SK-N-SH (cell line): ENCODE measurements at regions not wholly inside any gene's neighbourhood (a gene's known extent, or its start where the extent isn't known, plus 50 kb on each side); places are given as distances from the start of the nearest gene placed in this dataset.

Experiments
- CTCF ChIA-PET: fragments of 300-600, 350-600 bp; formaldehyde crosslinking; extraction: SDS; loops from one replicate; lab custom pipeline; 2021; lab: Yijun Ruan, JAX
- POLR2A ChIA-PET: fragments of 350-600 bp; sonication (Branson Sonifier 250); formaldehyde crosslinking; extraction: SDS; loops from one replicate; lab custom pipeline; 2020; ENCODE audit warnings: antibody characterized with exemption, inconsistent platforms; lab: Yijun Ruan, JAX
- DNase-seq: peaks from one replicate; pipeline ENCODE4 v3.0.0; 2012
- H2AFZ ChIP-seq: fragments of 200-600 bp; sonication (generic); 2 replicates; pipeline ENCODE4 v1.8.1; 2016; ENCODE audit warnings: antibody characterized with exemption, mild to moderate bottlenecking, low read depth
- H3F3A ChIP-seq: fragments of 200-600 bp; sonication (generic); replicated peaks from 2 replicates; pipeline ENCODE3; 2016; ENCODE audit warnings: antibody characterized with exemption, mild to moderate bottlenecking; ENCODE audit not compliant: insufficient read depth
- H3K27ac ChIP-seq, 2 experiments: fragments of 200-500 bp in 1 of 2; fragments of 200-600 bp in 1 of 2; sonication (Bioruptor generic) in 1 of 2; sonication (generic), shearing (Covaris generic) in 1 of 2; 2 replicates each; pipeline versions ENCODE4 v1.5.1 to v1.6.1; 2014 to 2016; ENCODE audit warnings: low read depth in 2 of 2, inconsistent platforms in 1 of 2, low read length in 1 of 2, mild to moderate bottlenecking in 1 of 2, mixed read lengths in 1 of 2
- H3K27me3 ChIP-seq: fragments of 200-600 bp; sonication (generic), shearing (Covaris generic); 2 replicates; pipeline ENCODE4 v1.6.1; 2016; ENCODE audit warnings: mixed run types; ENCODE audit not compliant: insufficient read depth
- H3K36me3 ChIP-seq, 2 experiments: fragments of 200-500 bp in 1 of 2; fragments of 200-600 bp in 1 of 2; sonication (Bioruptor generic) in 1 of 2; sonication (generic) in 1 of 2; replicated peaks in 1 of 2; 2 replicates each; pipeline versions ENCODE3 to v1.5.1; 2014 to 2016; ENCODE audit warnings: low read length in 1 of 2, mild to moderate bottlenecking in 1 of 2; ENCODE audit not compliant: insufficient read depth in 2 of 2, control insufficient read depth in 1 of 2
- H3K4me1 ChIP-seq, 2 experiments: fragments of 200-500 bp in 1 of 2; fragments of 200-600 bp in 1 of 2; sonication (Bioruptor generic) in 1 of 2; sonication (generic), shearing (Covaris generic) in 1 of 2; 2 replicates each; pipeline versions ENCODE4 v1.5.1 to v1.6.1; 2014 to 2016; ENCODE audit warnings: low read depth in 1 of 2, low read length in 1 of 2, mixed run types in 1 of 2; ENCODE audit not compliant: insufficient read depth in 2 of 2, control insufficient read depth in 1 of 2
- H3K4me2 ChIP-seq: fragments of 200-600 bp; sonication (generic), shearing (Covaris generic); 2 replicates; pipeline ENCODE4 v1.6.1; 2017; ENCODE audit warnings: mixed run types
- H3K4me3 ChIP-seq, 2 experiments: fragments of 200-500 bp in 1 of 2; fragments of 200-600 bp in 1 of 2; sonication (Bioruptor generic) in 1 of 2; sonication (generic), shearing (Covaris generic) in 1 of 2; 2 replicates each; pipeline versions ENCODE4 v1.5.1 to v1.8.1; 2014 to 2016; ENCODE audit warnings: low read depth in 2 of 2, inconsistent platforms in 1 of 2, low read length in 1 of 2, mild to moderate bottlenecking in 1 of 2, mixed read lengths in 1 of 2, moderate library complexity in 1 of 2
- H3K79me2 ChIP-seq: fragments of 200-600 bp; sonication (generic); 2 replicates; pipeline ENCODE4 v1.8.1; 2017; ENCODE audit warnings: mild to moderate bottlenecking; ENCODE audit not compliant: insufficient read depth
- H3K9ac ChIP-seq: fragments of 200-600 bp; sonication (generic); 2 replicates; pipeline ENCODE4 v1.6.1; 2017; ENCODE audit warnings: mixed run types
- H3K9me2 ChIP-seq: fragments of 200-600 bp; sonication (generic); 2 replicates; pipeline ENCODE4 v1.6.1; 2017; ENCODE audit warnings: mixed run types
- H3K9me3 ChIP-seq: fragments of 200-600 bp; sonication (generic); 2 replicates; pipeline ENCODE4 v1.6.1; 2017; ENCODE audit warnings: mixed run types, mild to moderate bottlenecking, moderate library complexity
- H4K20me1 ChIP-seq: fragments of 200-600 bp; sonication (generic); 2 replicates; pipeline ENCODE4 v1.6.1; 2017; ENCODE audit warnings: mild to moderate bottlenecking, mixed run types; ENCODE audit not compliant: insufficient read depth
- CHD2 ChIP-seq: fragments of 150-350 bp; IDR thresholded peaks from 2 replicates; pipeline ENCODE4 v1.6.1; 2018; ENCODE audit warnings: low read length; ENCODE audit not compliant: partially characterized antibody
- CTCF ChIP-seq: fragments of 200-600 bp; sonication (generic); IDR thresholded peaks from 2 replicates; pipeline ENCODE4 v1.6.1; 2017; ENCODE audit warnings: antibody characterized with exemption, mild to moderate bottlenecking, moderate library complexity
- FOSL2 ChIP-seq: IDR thresholded peaks from 2 replicates; pipeline ENCODE4 v1.4.0; 2012; ENCODE audit warnings: low read depth, mild to moderate bottlenecking, moderate library complexity, borderline replicate concordance
- GABPA ChIP-seq: IDR thresholded peaks from 2 replicates; pipeline ENCODE4 v1.4.0; 2012; ENCODE audit warnings: low read depth, mild to moderate bottlenecking
- GATA2 ChIP-seq: sonication (generic); formaldehyde crosslinking; IDR thresholded peaks from 2 replicates; pipeline ENCODE4 v1.5.0; 2020; ENCODE audit warnings: mild to moderate bottlenecking, missing genetic modification reagents
- IRF3 ChIP-seq: fragments of 150-350 bp; IDR thresholded peaks from 2 replicates; pipeline ENCODE4 v1.6.1; 2016; ENCODE audit warnings: mild to moderate bottlenecking, low read depth, low read length
- JUND ChIP-seq: IDR thresholded peaks from 2 replicates; pipeline ENCODE4 v1.4.0; 2012
- MAX ChIP-seq: IDR thresholded peaks from 2 replicates; pipeline ENCODE4 v1.4.0; 2012; ENCODE audit warnings: low read depth
- MEF2A ChIP-seq: IDR thresholded peaks from 2 replicates; pipeline ENCODE4 v1.4.0; 2012; ENCODE audit warnings: low read depth, borderline replicate concordance
- MXI1 ChIP-seq: IDR thresholded peaks from 2 replicates; pipeline ENCODE4 v1.6.1; 2012; ENCODE audit warnings: mild to moderate bottlenecking, low read depth, low read length, improper control_type of control experiment
- NFIC ChIP-seq: IDR thresholded peaks from 2 replicates; pipeline ENCODE4 v1.4.0; 2012; ENCODE audit warnings: borderline replicate concordance
- NRF1 ChIP-seq: IDR thresholded peaks from 2 replicates; pipeline ENCODE4 v1.6.1; 2012; ENCODE audit warnings: low read depth, mild to moderate bottlenecking, low read length
- RAD21 ChIP-seq: IDR thresholded peaks from 2 replicates; pipeline ENCODE4 v1.6.1; 2012; ENCODE audit warnings: mild to moderate bottlenecking, low read length
- RFX5 ChIP-seq: IDR thresholded peaks from 2 replicates; pipeline ENCODE4 v1.6.1; 2012; ENCODE audit warnings: mild to moderate bottlenecking, improper control_type of control experiment, low read length
- RXRA ChIP-seq: IDR thresholded peaks from 2 replicates; pipeline ENCODE4 v1.4.0; 2012; ENCODE audit warnings: low read depth, mild to moderate bottlenecking, borderline replicate concordance
- TCF12 ChIP-seq: IDR thresholded peaks from 2 replicates; pipeline ENCODE4 v1.4.0; 2012
- USF1 ChIP-seq: IDR thresholded peaks from 2 replicates; pipeline ENCODE4 v1.4.0; 2012; ENCODE audit warnings: low read depth, borderline replicate concordance
- YY1 ChIP-seq: IDR thresholded peaks from 2 replicates; pipeline ENCODE4 v1.4.0; 2012; ENCODE audit warnings: low read depth, mild to moderate bottlenecking
- ZBTB33 ChIP-seq: IDR thresholded peaks from 2 replicates; pipeline ENCODE4 v1.4.0; 2012; ENCODE audit warnings: low read depth, borderline replicate concordance
- WGBS: methylation state at CpG from one replicate; pipeline ENCODE4 v1.1.6; 2017; ENCODE audit warnings: low lambda C conversion rate; 5-methylcytosine and 5-hydroxymethylcytosine counted together

DNA sequence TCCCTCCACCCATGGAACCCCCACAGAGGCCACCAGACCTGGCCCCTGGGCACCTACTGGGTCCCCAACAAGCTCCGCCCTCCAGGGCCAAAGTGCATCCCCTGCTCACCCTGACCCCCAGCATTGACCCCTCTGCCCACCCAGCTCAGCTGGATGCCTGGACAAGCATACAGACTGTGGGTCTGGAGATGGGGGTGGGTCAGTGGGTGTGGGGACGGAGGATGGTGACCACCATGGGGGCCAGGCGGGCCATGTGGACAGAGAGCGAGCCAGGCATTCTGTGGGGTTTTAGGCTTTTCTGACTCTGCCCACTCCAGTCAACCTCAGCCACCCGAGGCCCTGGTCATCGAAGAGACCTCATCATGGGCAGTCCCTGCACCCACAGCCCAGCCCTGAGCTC, 183.7 kb downstream of the BRD1 start:
- Histone ChIP-seq H2AFZ (no peak overlapping the region), H3K36me3 (no peaks in the 10 kb centered on the region), H3F3A (no peaks in the 10 kb centered on the region), H3K9ac (no peak overlapping the region), H3K27ac (no peak overlapping the region), H3K9me3 (no peaks in the 10 kb centered on the region), H3K4me1 (no peaks in the 10 kb centered on the region), H4K20me1 (no peaks in the 10 kb centered on the region), H3K9me2 (no peaks in the 10 kb centered on the region), H3K79me2 (no peaks in the 10 kb centered on the region), H3K27me3 (no peaks in the 10 kb centered on the region), H3K4me2 (no peak overlapping the region), H3K4me3 (no peak overlapping the region)
- ChIA-PET CTCF (interaction anchor here (2.0 kb wide), 1 partner anchor 11 kb away, joined by 11 read pairs; no protein-coding TSS in a partner anchor), POLR2A (interaction anchor here (0.7 kb wide), 1 partner anchor 1097 kb away, joined by 3 read pairs; no protein-coding TSS in a partner anchor)
- DNase-seq, result no peak
- TF ChIP-seq TCF12 (no peak), USF1 (no peak)
- 33% methylated on average over 4 of the region's 6 CpGs for WGBS

DNA sequence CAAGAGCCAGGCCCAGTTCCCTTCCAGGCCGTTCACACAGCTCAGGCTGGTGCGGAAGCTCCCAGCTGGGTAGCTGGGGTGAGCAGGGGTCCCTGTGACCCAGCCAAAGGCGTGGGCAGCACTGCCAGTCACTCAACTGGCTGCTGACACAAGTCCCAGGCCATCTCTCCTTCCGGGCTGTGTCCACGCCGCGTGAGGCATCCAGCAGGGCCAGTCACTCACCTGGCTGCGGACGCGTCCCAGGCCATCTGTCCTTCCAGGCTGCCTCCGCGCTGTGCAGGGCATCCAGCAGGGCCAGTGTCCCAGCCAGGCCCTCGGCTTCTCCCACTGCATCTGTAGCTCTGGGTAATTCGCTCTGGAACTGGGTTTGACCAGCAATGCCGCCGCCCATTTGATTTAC, 184.2 kb downstream of the BRD1 start:
- Histone ChIP-seq H3K9me3 (no peaks in the 10 kb centered on the region), H3F3A (no peaks in the 10 kb centered on the region), H3K4me3 (no peak overlapping the region)
- TF ChIP-seq GATA2 (CRISPR knock-in tag), result no peak
- no peak for TF ChIP-seq USF1
- no peak for TF ChIP-seq ZBTB33
- TF ChIP-seq RAD21, result no peak
- TF ChIP-seq MAX, result no peak
- no peak for TF ChIP-seq MXI1
- no peak for TF ChIP-seq NRF1
- no peak for TF ChIP-seq IRF3
- TF ChIP-seq FOSL2, result no peak
- no peak for TF ChIP-seq JUND
- TF ChIP-seq NFIC, result no peak
- TF ChIP-seq GABPA, result no peak
- no peak for TF ChIP-seq RFX5
- TF ChIP-seq YY1, result no peak
- TF ChIP-seq RXRA, result no peak
- TF ChIP-seq CHD2, result no peak
- TF ChIP-seq TCF12, result no peak
- TF ChIP-seq MEF2A, result no peak
- TF ChIP-seq CTCF, result no peak
- TF ChIP-seq, all 33 proteins: peak for 0
- CTCF ChIA-PET, result interaction anchor here (2.0 kb wide), 1 partner anchor 11 kb away, joined by 11 read pairs; no protein-coding TSS in a partner anchor
- WGBS, result 64% methylated on average over 10 of the region's 16 CpGs
- no peaks in the 10 kb centered on the region for H3K79me2 ChIP-seq
- H3K4me2 ChIP-seq, result no peak overlapping the region
- no peaks in the 10 kb centered on the region for H3K36me3 ChIP-seq
- H2AFZ ChIP-seq, result no peak overlapping the region
- H3K27me3 ChIP-seq, result no peaks in the 10 kb centered on the region
- H3K27ac ChIP-seq, result no peak overlapping the region
- no peaks in the 10 kb centered on the region for H3K4me1 ChIP-seq
- DNase-seq, result no peak
- no peak overlapping the region for H3K9ac ChIP-seq
- POLR2A ChIA-PET, result no interaction called here
- no peaks in the 10 kb centered on the region for H4K20me1 ChIP-seq
- H3K9me2 ChIP-seq, result no peaks in the 10 kb centered on the region
